Common myeloid progenitor, CD34-positive (primary cell): ENCODE measurements at regions not wholly inside any gene's neighbourhood (a gene's known extent, or its start where the extent isn't known, plus 50 kb on each side); places are given as distances from the start of the nearest gene placed in this dataset.
A peak's percentile ranks its signal among the peaks of the same experiment; 100 is the strongest.

ENCODE experiments used
- CTCF ChIA-PET: fragments of 350-600 bp; sonication (Branson Sonifier 250); formaldehyde crosslinking; loops from one replicate; lab custom pipeline; 2021; ENCODE audit warnings: antibody characterized with exemption; lab: Charles Lee
- POLR2A ChIA-PET: fragments of 350-600 bp; sonication (Branson Sonifier 250); formaldehyde crosslinking; loops from one replicate; lab custom pipeline; 2021; ENCODE audit warnings: antibody characterized with exemption; lab: Charles Lee
- DNase-seq, 3 donors: peaks; one replicate each; pipeline versions ENCODE4 v3.0.0 to v3.0.0-alpha.2; 2013
- H3K27ac ChIP-seq, 2 experiments: 1 replicate in 1 of 2; 2 replicates in 1 of 2; pipeline ENCODE4 v1.7.0; 2013; ENCODE audit warnings: inconsistent platforms in 2 of 2, low read length in 2 of 2, mild to moderate bottlenecking in 2 of 2, low read depth in 1 of 2, moderate library complexity in 1 of 2; ENCODE audit not compliant: severe bottlenecking in 2 of 2, insufficient read depth in 1 of 2, poor library complexity in 1 of 2
- H3K27me3 ChIP-seq, 5 experiments: replicated peaks in 2 of 5; 1 replicate in 3 of 5; 2 replicates in 2 of 5; pipeline versions ENCODE4 v1.6.1 to v1.7.0; 2013; ENCODE audit warnings: low read length in 4 of 5, mild to moderate bottlenecking in 2 of 5, moderate library complexity in 2 of 5, inconsistent platforms in 1 of 5; ENCODE audit not compliant: insufficient read depth in 5 of 5, control insufficient read depth in 4 of 5
- H3K36me3 ChIP-seq, 4 experiments: 1 replicate in 2 of 4; 2 replicates in 2 of 4; pipeline versions ENCODE4 v1.6.1 to v1.7.0; 2013; ENCODE audit warnings: low read length in 3 of 4, control low read depth in 1 of 4, mild to moderate bottlenecking in 1 of 4; ENCODE audit not compliant: control insufficient read depth in 4 of 4, insufficient read depth in 4 of 4
- H3K4me1 ChIP-seq, 4 experiments: 1 replicate in 3 of 4; 2 replicates in 1 of 4; pipeline versions ENCODE4 v1.6.1 to v1.7.1; 2013; ENCODE audit warnings: low read length in 3 of 4, mild to moderate bottlenecking in 3 of 4, control low read depth in 1 of 4, inconsistent platforms in 1 of 4, moderate library complexity in 1 of 4; ENCODE audit not compliant: control insufficient read depth in 4 of 4, insufficient read depth in 4 of 4; ENCODE audit errors: control extremely low read depth in 1 of 4
- H3K4me3 ChIP-seq, 7 experiments: 1 replicate in 4 of 7; 2 replicates in 3 of 7; pipeline versions ENCODE4 v1.5.1 to v1.7.0; 2013; ENCODE audit warnings: mild to moderate bottlenecking in 7 of 7, low read length in 6 of 7, moderate library complexity in 6 of 7, inconsistent platforms in 2 of 7, low read depth in 2 of 7, control low read depth in 1 of 7; ENCODE audit not compliant: insufficient read depth in 4 of 7, control insufficient read depth in 1 of 7; ENCODE audit errors: extremely low read depth in 1 of 7
- H3K9me3 ChIP-seq, 5 experiments: 1 replicate in 4 of 5; 2 replicates in 1 of 5; pipeline versions ENCODE4 v1.6.1 to v1.7.1; 2013; ENCODE audit warnings: low read length in 4 of 5, mild to moderate bottlenecking in 2 of 5, inconsistent platforms in 1 of 5, low read depth in 1 of 5, moderate library complexity in 1 of 5; ENCODE audit not compliant: control insufficient read depth in 4 of 5, insufficient read depth in 2 of 5; ENCODE audit errors: control extremely low read depth in 1 of 5
- WGBS: methylation state at CpG from one replicate; pipeline ENCODE4 v1.1.5; 2013; ENCODE audit not compliant: insufficient coverage; 5-methylcytosine and 5-hydroxymethylcytosine counted together

DNA sequence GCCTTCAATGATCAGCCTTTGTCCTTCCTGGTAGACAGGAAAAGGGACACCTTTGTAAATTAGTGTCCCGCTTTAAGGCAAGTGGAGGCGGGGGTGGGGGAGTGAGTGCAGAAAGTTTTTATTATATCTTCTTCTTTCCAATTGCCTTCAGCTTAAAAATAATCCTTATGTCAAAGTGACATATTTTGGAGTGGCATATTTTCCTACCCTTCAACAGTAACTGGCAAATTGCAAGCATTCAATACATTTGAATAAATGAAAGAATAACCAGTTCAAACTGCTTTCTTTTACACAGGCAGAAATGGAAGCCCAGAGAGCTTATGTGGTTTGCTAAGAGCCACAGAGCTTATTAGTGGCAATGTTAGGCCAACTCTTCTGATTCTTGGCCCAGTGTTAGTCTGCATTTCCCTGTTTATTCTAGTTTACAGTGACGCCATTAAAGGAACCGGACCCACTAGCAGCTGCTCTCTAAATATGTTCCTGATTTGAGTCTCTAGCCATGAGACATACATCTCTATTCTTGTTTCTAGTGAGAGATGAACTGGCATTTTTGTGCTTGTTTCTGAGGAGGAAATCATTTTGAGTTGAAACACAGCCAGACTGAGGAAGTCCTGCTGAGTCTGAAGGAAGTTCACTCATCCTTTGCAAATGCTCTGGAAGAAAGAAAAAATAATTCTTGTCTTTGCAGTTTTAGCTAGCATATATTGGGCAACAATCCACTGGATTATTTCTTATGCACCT, 468.7 kb downstream of the NOVA1 start:
- no CpG with 5 or more reads among the region's 4 CpGs for WGBS
- H3K36me3 ChIP-seq, result no peaks in the 10 kb centered on the region
- H3K4me1 ChIP-seq, result peaks cover 0 to 16% (median 2%) of the 10 kb centered on the region in 4 experiments
- no peak overlapping the region for H3K4me3 ChIP-seq
- POLR2A ChIA-PET, result no interaction called here
- no peak overlapping the region for H3K27ac ChIP-seq
- H3K27me3 ChIP-seq, result no peaks in the 10 kb centered on the region
- no peaks in the 10 kb centered on the region for H3K9me3 ChIP-seq
- CTCF ChIA-PET, result no interaction called here
- peak in 2 of 3 donors; percentile 14 to 30 for DNase-seq

DNA sequence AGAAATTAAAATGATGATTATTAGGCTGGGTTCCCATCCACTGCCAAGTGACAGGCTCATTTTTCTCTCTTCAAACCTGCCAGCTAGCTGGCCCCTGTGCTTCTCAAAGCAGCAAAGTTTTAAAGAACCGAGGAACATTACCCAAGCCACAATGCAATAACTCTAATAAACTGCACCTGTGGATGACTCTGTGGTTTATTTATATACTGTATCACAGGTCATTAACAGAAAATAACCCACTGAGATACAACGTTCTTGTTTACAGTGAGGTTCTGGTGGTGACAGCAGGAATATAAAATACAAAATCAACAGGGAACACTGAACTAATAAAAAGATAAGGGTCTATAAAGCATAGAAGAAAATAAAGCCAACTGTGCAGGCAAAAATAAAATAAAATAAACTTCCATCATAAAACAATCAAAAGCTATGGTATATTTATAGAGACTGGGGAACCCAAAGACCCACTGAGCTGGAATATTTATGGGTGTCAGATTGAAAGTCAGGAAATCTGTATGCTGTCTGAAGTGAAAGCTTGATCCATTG, 472.9 kb downstream of the NOVA1 start:
- Histone ChIP-seq H3K9me3 (no peaks in the 10 kb centered on the region), H3K4me3 (no peak overlapping the region), H3K27ac (no peak overlapping the region), H3K27me3 (no peaks in the 10 kb centered on the region), H3K4me1 (peaks cover 4 to 37% (median 8%) of the 10 kb centered on the region in 4 experiments), H3K36me3 (no peaks in the 10 kb centered on the region)
- DNase-seq, result no peak
- POLR2A ChIA-PET, result no interaction called here
- CTCF ChIA-PET, result no interaction called here
- no CpG with 5 or more reads among the region's 2 CpGs for WGBS

DNA sequence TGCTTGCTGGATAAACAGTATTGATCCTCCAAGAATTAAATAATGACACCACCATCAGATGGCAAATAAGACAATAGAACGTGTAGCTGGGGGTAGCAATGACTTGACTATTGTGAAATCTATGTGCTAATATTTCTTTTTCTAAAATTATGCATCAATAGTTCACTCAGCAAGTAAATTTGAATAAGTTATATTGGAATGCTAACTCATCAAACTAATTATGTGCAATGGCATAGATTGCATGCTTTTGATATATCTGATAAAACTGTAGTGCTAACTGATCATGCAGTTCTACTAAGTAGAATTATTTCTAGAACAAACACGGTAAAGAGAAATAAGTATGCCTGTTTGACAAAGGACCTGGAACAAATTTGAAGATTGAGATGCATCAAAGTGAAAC, 474.4 kb downstream of the NOVA1 start:
- no CpG with 5 or more reads among the region's 2 CpGs for WGBS
- H3K9me3 ChIP-seq, result no peaks in the 10 kb centered on the region

DNA sequence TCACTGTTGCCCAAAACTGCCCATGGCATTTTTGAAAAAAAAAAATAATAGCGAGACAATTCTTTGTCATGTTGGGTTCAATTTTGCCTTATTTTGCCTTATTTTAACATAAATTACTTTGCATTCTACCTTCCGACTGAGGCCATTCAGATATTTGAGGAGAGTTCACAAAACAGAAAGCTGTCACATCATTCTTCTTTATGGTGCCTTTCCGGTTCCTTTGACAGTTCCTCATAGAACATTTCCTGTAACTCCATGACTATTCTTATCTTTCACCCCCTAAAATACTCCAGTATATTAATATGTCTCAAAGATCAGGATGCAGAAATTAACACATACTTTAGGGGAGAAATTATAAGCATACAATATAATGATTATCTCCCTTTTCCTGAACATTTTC, 476.7 kb downstream of the NOVA1 start:
- POLR2A ChIA-PET, result interaction anchor here (0.6 kb wide), 1 partner anchor 274 kb away, joined by 4 read pairs; no protein-coding TSS in a partner anchor
- Histone ChIP-seq H3K4me3 (no peak overlapping the region), H3K4me1 (peaks cover 2 to 26% (median 7%) of the 10 kb centered on the region in 4 experiments), H3K27ac (no peak overlapping the region), H3K36me3 (no peaks in the 10 kb centered on the region), H3K27me3 (no peaks in the 10 kb centered on the region), H3K9me3 (no peaks in the 10 kb centered on the region)
- CTCF ChIA-PET, result no interaction called here
- 15% methylated on average over 3 of the region's 3 CpGs for WGBS
- peak in 2 of 3 donors; percentile 20 to 33 for DNase-seq

More for the DNA sequence above, 474.4 kb downstream of the NOVA1 start:
- POLR2A ChIA-PET, result no interaction called here
- peaks cover 2 to 26% (median 7%) of the 10 kb centered on the region in 4 experiments for H3K4me1 ChIP-seq
- H3K4me3 ChIP-seq, result no peak overlapping the region
- no peak overlapping the region for H3K27ac ChIP-seq
- no peaks in the 10 kb centered on the region for H3K36me3 ChIP-seq
- CTCF ChIA-PET, result no interaction called here
- no peaks in the 10 kb centered on the region for H3K27me3 ChIP-seq
- DNase-seq, result no peak

DNA sequence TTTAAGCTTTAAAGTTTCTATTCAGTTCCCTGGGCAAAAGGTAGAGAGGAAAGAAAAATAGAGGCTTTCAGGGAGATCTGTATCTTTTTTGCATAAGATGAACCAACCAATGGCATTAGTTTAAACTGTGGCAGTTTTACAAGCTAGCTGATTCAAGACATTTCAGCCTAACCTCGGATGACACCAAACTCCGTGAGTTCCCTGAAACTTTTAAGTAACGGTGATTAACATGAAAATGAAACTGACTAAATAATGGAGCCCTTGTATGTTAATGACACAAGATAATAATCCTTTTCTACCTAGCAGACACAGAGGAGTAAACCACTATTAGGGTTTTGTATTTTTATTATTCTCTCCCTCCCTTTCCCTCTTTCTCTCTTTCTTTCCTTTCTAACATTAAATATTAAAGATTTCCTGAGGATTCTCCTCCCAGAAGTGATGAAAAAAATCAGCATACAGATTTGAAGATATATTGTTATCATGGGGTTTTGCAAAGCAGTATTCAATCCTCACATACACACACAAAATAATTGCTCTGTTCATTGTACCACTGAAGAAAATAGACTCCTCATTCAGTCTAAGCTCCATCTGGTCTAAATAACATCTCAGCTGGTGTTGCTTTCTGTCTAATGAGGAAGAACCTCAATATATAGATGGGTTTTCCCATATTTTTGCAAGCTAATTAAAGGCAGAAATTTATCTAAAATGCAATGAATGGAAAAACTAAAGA, 483.8 kb downstream of the NOVA1 start:
- POLR2A ChIA-PET, result no interaction called here
- DNase-seq, result no peak
- Histone ChIP-seq H3K9me3 (no peaks in the 10 kb centered on the region), H3K27ac (no peak overlapping the region), H3K4me3 (no peak overlapping the region), H3K27me3 (no peaks in the 10 kb centered on the region), H3K36me3 (no peaks in the 10 kb centered on the region), H3K4me1 (no peaks in the 10 kb centered on the region)
- CTCF ChIA-PET, result no interaction called here
- 100% methylated on average over 2 of the region's 3 CpGs for WGBS

DNA sequence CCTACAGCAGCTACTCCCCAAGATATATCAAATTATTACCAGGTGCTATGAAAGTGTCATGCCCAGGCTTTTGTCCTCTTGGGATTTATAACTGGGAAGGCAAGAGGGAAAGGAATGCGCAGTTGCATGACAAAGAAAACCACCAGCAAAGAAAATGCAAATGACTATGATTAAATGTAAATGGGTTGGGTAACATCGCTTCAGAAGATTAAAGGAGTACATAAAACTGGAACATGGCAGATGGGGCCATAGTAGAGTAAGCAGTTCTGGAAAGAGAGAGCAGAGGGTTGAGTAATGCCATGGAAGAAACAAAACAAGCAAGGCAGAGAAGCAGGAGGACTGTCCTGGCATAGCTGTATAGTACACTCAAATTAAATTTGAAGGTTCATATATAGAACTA, 493.1 kb downstream of the NOVA1 start:
- Histone ChIP-seq H3K36me3 (no peaks in the 10 kb centered on the region), H3K27ac (no peak overlapping the region)
- 100% methylated on average over 2 of the region's 2 CpGs for WGBS

DNA sequence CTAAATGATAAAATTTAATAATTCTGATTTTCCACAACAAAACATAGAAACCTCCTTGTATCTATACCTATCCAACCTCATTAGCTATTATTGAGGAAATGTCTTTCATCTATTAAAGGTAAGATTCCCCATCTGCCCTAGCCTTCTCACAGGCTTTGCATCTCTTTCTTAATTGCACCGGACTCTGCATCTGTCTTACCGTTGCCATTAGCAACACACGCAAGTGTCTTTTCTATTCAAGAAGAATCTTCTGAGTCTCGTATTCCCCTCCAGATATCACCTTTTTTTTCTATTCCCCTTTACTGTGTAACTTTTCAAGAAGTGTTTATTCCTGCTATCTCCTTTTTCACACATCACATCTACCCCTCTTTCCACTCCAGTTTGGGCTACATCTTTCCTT, 500.0 kb downstream of the NOVA1 start:
- no peaks in the 10 kb centered on the region for H3K4me1 ChIP-seq
- no peak overlapping the region for H3K27ac ChIP-seq
- WGBS, result 86% methylated on average over 4 of the region's 4 CpGs
- DNase-seq, result no peak
- ChIA-PET POLR2A (no interaction called here), CTCF (no interaction called here)
- H3K9me3 ChIP-seq, result no peaks in the 10 kb centered on the region
- H3K27me3 ChIP-seq, result peaks cover 0 to 3% (median 0%) of the 10 kb centered on the region in 5 experiments
- no peaks in the 10 kb centered on the region for H3K36me3 ChIP-seq
- no peak overlapping the region for H3K4me3 ChIP-seq

More for the DNA sequence above, 493.1 kb downstream of the NOVA1 start:
- DNase-seq, result no peak
- Histone ChIP-seq H3K4me3 (no peak overlapping the region), H3K27me3 (peaks cover 0 to 3% (median 2%) of the 10 kb centered on the region in 5 experiments), H3K4me1 (no peaks in the 10 kb centered on the region), H3K9me3 (peaks cover 0 to 4% (median 0%) of the 10 kb centered on the region in 5 experiments)
- POLR2A ChIA-PET, result no interaction called here
- CTCF ChIA-PET, result no interaction called here
